ENCODE measurements at regions not wholly inside any gene's neighbourhood (a gene's known extent, or its start where the extent isn't known, plus 50 kb on each side); places are given as distances from the start of the nearest gene placed in this dataset.

DNA sequence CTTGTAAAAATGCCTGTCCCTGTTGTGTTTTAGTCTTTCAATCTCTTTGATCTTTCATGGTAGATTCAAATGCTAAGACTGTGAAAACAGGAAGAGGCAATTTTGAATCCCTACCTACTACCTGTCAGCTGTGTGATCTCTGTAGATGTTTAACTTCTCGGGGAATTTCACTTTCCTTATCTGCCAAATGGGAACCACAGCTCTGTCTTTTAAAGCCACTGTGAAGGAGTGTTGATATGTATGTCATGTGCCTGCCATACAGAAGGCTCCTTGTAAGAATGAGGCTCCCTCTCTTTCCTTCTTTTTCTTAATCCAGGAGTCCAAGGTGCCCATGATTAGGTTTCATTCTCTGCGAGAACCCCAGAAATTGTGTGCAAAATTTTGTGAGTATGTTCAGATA lies 139.6 kb upstream of the ADAMTS9 start:
- ChIA-PET CTCF (no interaction called here), POLR2A (no interaction called here)
- no peak overlapping the region for H3K4me3 Mint-ChIP-seq
- no peaks in the 10 kb centered on the region for H3K9me3 Mint-ChIP-seq
- no peaks in the 10 kb centered on the region for H3K36me3 Mint-ChIP-seq
- H3K27ac Mint-ChIP-seq: no peak overlapping the region
- intact Hi-C loops (cut with micrococcal nuclease): no loop called here
- no peaks in the 10 kb centered on the region for H3K27me3 Mint-ChIP-seq
- no peaks in the 10 kb centered on the region for H3K4me1 Mint-ChIP-seq (ENCODE audit: low read depth)
- no peak for DNase-seq

DNA sequence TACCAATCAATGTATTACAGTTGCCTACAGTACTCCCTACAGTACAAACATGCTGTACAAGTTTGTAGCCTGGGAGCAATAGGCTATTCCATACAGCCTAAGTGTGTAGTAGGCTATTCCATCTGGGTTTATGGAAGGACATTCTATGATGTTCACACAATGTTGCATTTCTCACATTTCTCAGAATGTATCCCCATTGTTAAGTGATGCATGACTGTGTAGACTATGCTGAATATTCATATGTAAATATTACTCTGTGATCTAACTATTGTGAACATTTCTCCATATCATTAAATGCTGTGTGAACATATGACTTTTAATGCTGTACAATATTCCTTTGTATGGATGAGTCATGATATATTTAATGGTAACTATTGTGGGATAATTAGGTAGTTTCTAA lies 139.2 kb upstream of the ADAMTS9 start:
- Mint-ChIP-seq H3K4me3 (no peak overlapping the region), H3K4me1 (ENCODE audit: low read depth) (no peaks in the 10 kb centered on the region), H3K27ac (no peak overlapping the region), H3K9me3 (no peaks in the 10 kb centered on the region), H3K36me3 (no peaks in the 10 kb centered on the region), H3K27me3 (no peaks in the 10 kb centered on the region)
- CTCF ChIA-PET: no interaction called here
- DNase-seq: no peak
- intact Hi-C loops (cut with micrococcal nuclease): no loop called here
- POLR2A ChIA-PET: no interaction called here

DNA sequence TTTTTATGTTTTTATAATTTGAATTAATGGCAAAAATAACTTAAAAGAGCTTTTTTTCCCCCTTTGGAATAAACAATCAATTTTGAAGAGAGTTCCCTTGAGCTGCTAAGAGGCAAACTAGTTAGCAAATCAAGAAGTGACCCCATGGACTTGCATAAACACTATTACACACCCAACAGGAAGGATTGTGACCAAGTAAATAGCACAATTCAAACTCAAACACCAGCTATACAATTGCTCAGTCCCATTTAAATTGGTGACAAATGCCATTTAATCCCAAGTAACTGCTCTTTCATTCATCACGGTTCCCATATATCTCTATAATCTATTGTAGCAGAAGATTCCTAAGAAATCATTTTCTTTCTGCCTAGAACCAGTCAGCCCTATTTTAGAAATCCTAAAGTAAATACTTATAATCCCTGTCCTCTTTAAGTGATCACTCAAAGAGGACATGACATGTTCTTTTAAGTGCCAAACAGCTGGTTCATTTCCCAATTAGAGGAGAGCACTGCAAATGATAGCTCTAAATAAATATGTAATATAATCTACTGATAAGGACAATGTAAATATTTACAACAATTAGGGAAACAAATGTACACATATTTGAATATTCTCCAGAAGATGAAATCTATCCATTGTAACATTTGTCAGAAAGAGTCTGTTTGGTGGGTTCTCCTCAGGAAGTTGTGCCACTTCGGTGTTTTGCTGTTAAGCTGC lies 137.8 kb upstream of the ADAMTS9 start:
- POLR2A ChIA-PET: no interaction called here
- H3K9me3 Mint-ChIP-seq: no peaks in the 10 kb centered on the region
- no peaks in the 10 kb centered on the region for H3K36me3 Mint-ChIP-seq
- CTCF ChIA-PET: no interaction called here
- no peak overlapping the region for H3K4me3 Mint-ChIP-seq
- intact Hi-C loops (cut with micrococcal nuclease): no loop called here
- DNase-seq: no peak
- no peaks in the 10 kb centered on the region for H3K27me3 Mint-ChIP-seq
- H3K4me1 Mint-ChIP-seq (ENCODE audit: low read depth): no peaks in the 10 kb centered on the region
- H3K27ac Mint-ChIP-seq: no peak overlapping the region

DNA sequence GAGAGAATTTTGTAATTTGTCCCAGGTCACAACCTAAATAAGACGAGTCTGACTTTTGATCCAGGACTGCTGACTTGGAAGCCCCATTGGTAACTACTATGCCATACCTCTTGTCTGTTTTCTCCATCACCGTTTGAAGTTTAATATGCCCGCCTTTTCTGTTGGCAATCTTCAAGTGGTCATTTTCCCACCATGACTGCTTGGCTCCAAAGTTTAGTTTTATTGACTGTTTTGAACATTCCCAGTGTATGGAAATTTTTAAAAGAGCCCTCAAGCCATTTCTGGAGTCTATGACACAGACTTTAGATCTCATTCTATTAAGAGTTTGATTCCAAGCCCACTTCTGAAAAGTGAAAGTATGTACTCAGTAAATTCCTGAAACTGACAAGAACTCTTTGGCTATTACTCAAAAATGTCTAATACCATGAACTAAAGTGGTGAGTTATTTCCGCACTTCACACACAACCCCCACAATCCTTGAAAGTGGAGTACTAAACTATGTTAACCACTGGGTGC lies 136.7 kb upstream of the ADAMTS9 start:
- Mint-ChIP-seq H3K27ac (no peak overlapping the region), H3K9me3 (no peaks in the 10 kb centered on the region), H3K36me3 (no peaks in the 10 kb centered on the region), H3K4me1 (ENCODE audit: low read depth) (no peaks in the 10 kb centered on the region), H3K4me3 (no peak overlapping the region), H3K27me3 (no peaks in the 10 kb centered on the region)
- POLR2A ChIA-PET: no interaction called here
- CTCF ChIA-PET: no interaction called here
- no peak for DNase-seq
- intact Hi-C loops (cut with micrococcal nuclease): no loop called here

DNA sequence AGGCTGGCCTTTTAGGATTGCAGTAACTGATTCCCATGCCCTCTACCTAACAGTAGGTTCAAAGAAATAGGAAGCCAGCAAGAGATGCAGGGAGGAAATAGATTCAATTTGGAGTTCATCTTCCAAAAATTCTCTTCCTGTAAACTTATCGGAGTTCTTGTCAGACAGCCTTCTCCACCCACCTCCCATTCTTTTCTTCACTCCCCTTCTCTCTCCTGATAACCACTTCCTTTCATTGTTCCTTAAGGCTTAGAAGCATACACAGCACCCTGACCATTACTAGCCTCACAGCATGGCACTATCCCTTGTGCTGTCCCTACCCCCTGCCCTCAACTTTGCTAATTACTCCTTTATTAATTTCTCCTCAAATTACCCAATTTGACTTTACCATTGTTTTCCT lies 130.4 kb upstream of the ADAMTS9 start:
- Mint-ChIP-seq H3K27me3 (no peaks in the 10 kb centered on the region), H3K4me3 (no peak overlapping the region), H3K27ac (no peak overlapping the region), H3K36me3 (no peaks in the 10 kb centered on the region), H3K4me1 (ENCODE audit: low read depth) (no peaks in the 10 kb centered on the region), H3K9me3 (peaks cover 4% of the 10 kb centered on the region)
- CTCF ChIA-PET: no interaction called here
- POLR2A ChIA-PET: no interaction called here
- intact Hi-C loops (cut with micrococcal nuclease): no loop called here
- no peak for DNase-seq

DNA sequence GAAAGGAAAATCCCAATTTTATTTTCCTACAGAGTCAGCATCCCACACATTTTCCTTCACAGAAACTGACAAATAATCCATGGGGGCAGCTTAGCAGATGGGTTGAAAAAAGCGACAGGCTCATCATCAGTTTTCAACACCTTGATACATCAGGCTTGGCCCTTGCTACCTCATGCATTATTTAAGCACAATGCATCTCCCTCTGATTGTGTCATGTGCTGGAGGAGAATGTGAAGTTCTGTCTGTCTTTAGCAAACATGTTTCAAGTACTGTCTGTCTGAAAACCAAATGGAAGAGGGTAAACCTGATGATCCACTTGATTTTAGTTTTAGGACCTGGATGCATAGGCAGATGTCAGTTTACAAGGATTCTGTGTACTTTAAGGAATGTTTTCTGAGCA lies 128.6 kb upstream of the ADAMTS9 start:
- CTCF ChIA-PET: no interaction called here
- POLR2A ChIA-PET: no interaction called here
- intact Hi-C loops (cut with micrococcal nuclease): no loop called here
- no peaks in the 10 kb centered on the region for H3K4me1 Mint-ChIP-seq (ENCODE audit: low read depth)
- no peak overlapping the region for H3K4me3 Mint-ChIP-seq
- no peaks in the 10 kb centered on the region for H3K36me3 Mint-ChIP-seq
- no peak overlapping the region for H3K27ac Mint-ChIP-seq
- H3K27me3 Mint-ChIP-seq: no peaks in the 10 kb centered on the region
- no peak for DNase-seq
- peaks cover 5% of the 10 kb centered on the region for H3K9me3 Mint-ChIP-seq

DNA sequence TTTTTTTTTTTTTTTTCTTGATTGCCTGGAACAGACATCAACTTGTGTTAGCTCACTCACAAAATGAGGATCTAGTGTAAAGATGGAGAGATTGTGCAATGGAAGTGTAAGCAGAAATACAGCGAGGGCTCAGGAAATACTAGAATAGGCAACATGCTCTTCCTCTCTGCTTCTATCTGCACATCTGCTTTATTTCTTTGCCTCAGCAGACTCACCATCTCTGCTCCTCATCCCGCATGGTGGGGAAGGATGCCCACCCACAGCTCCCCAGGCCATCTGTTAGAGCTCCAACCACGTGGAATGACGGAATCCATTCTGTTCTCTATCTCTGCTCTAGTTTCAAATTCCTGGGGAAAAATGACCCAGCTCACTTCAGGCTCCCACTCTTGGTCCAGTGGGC lies 128.0 kb upstream of the ADAMTS9 start:
- H3K27ac Mint-ChIP-seq: no peak overlapping the region
- DNase-seq: no peak
- no peaks in the 10 kb centered on the region for H3K36me3 Mint-ChIP-seq
- ChIA-PET CTCF (no interaction called here), POLR2A (no interaction called here)
- intact Hi-C loops (cut with micrococcal nuclease): no loop called here
- H3K9me3 Mint-ChIP-seq: peaks cover 5% of the 10 kb centered on the region
- H3K4me1 Mint-ChIP-seq (ENCODE audit: low read depth): no peaks in the 10 kb centered on the region
- no peaks in the 10 kb centered on the region for H3K27me3 Mint-ChIP-seq
- no peak overlapping the region for H3K4me3 Mint-ChIP-seq

DNA sequence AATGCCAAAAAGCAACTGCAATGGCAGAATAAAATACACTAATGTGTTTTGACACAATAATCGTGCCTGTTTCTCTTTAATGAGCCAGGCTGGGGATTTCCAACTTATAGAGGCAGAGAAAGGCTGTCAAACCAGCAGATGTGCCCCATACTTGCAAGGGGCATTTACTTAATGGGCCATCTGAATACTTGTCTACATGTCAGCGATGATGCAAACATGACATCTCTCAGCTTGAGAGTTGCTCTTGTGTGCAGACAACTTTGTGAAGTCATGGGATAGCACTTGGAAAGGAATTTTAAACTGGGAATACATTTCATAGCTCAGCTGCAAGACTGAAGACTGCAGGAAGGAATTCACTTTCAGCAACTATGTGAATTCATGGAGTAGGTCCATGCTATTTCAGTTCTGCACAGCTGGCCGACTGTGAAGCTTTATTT lies 127.4 kb upstream of the ADAMTS9 start:
- no peak for DNase-seq

DNA sequence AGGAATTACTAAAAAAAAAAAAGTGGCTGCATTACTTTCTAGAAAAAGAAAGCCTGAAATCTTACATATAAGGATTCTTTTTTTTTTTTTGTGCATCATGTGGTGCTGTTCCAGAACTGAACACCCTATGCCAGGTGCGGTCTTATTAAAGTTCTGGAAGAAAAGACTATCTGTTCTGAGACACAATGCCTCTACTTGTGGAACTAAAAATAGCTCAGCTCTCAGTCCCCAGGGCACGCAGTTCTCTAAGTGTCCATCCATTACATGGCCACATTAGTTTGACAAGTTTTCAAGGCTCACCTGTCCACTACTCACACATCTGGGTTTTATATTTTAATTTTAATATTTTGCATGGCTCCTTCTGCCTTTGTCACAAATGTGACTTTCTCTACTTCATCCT lies 126.6 kb upstream of the ADAMTS9 start:
- no peaks in the 10 kb centered on the region for H3K36me3 Mint-ChIP-seq
- no peaks in the 10 kb centered on the region for H3K4me1 Mint-ChIP-seq (ENCODE audit: low read depth)
- no peaks in the 10 kb centered on the region for H3K27me3 Mint-ChIP-seq
- CTCF ChIA-PET: no interaction called here
- H3K27ac Mint-ChIP-seq: no peak overlapping the region
- peaks cover 5% of the 10 kb centered on the region for H3K9me3 Mint-ChIP-seq
- intact Hi-C loops (cut with micrococcal nuclease): no loop called here
- no peak overlapping the region for H3K4me3 Mint-ChIP-seq
- POLR2A ChIA-PET: no interaction called here
- DNase-seq: no peak

More for the DNA sequence above, 127.4 kb upstream of the ADAMTS9 start:
- Mint-ChIP-seq H3K27me3 (no peaks in the 10 kb centered on the region), H3K4me3 (no peak overlapping the region), H3K9me3 (peaks cover 5% of the 10 kb centered on the region), H3K4me1 (ENCODE audit: low read depth) (no peaks in the 10 kb centered on the region), H3K27ac (no peak overlapping the region), H3K36me3 (no peaks in the 10 kb centered on the region)
- ChIA-PET POLR2A (no interaction called here), CTCF (no interaction called here)
- intact Hi-C loops (cut with micrococcal nuclease): no loop called here

DNA sequence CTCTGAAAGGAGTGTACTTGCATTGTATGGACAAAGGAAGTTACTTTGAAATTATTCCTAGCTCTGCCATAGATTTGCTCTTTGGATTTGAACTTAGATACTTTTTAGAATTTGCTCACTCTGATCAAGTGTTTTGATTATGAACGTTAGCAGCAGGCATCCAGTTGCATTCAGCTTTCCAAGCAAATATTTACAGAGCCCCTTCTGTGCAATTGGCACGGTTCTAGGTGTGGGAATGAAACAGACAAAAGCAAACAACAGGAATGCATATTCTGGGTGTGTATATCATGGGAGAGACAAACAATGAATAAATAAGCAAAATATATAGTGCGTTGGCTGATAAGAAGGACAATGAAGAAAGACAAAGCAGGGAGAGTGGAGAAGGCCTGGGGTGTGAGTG lies 125.5 kb upstream of the ADAMTS9 start:
- Mint-ChIP-seq H3K4me3 (no peak overlapping the region), H3K27me3 (no peaks in the 10 kb centered on the region), H3K27ac (no peak overlapping the region), H3K36me3 (no peaks in the 10 kb centered on the region), H3K4me1 (ENCODE audit: low read depth) (no peaks in the 10 kb centered on the region), H3K9me3 (peaks cover 5% of the 10 kb centered on the region)
- CTCF ChIA-PET: no interaction called here
- no peak for DNase-seq
- intact Hi-C loops (cut with micrococcal nuclease): no loop called here
- POLR2A ChIA-PET: no interaction called here

DNA sequence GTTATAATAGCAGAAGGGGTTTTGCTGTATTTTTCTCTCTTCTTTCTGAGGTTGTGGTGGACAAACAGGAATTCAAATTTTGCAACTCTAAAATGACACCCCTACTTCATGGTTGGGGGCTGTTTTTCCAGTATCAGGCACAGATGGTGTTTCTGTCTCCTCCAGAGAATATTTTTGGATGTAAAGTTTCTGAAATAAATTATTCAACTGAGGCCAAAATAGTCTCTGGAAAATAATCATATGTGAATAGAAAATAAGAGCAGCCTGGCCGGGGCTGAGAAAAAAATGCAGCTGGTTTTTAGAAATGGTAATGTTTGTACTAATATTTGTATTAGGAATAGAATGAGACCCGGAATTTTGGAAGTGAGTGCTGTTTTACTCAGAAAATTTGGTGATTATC lies 121.3 kb upstream of the ADAMTS9 start:
- DNase-seq: no peak
- H3K27me3 Mint-ChIP-seq: no peaks in the 10 kb centered on the region
- POLR2A ChIA-PET: no interaction called here
- CTCF ChIA-PET: no interaction called here
- H3K4me1 Mint-ChIP-seq (ENCODE audit: low read depth): no peaks in the 10 kb centered on the region
- H3K27ac Mint-ChIP-seq: no peak overlapping the region
- intact Hi-C loops (cut with micrococcal nuclease): no loop called here
- no peak overlapping the region for H3K4me3 Mint-ChIP-seq
- no peaks in the 10 kb centered on the region for H3K36me3 Mint-ChIP-seq
- H3K9me3 Mint-ChIP-seq: peaks cover 5% of the 10 kb centered on the region

DNA sequence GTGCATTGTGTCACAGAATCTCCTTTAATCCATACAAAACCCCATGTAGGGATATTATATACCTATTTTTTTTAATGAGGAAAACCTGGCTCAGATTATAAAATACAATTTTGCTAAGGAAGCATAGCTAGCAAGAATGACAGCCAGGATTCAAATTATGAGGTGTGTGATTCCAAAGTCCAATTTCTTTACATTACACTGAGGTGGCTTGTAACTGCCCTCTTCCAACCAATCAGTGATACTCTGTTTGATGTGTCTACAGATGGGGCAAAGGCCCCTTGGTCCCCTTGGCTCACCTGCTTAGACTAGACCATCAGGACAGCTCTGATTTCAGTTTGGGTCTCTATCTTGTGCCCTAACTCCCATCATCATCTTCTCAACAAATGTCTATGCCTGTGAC lies 120.3 kb upstream of the ADAMTS9 start:
- Mint-ChIP-seq H3K4me3 (no peak overlapping the region), H3K9me3 (no peaks in the 10 kb centered on the region), H3K4me1 (ENCODE audit: low read depth) (no peaks in the 10 kb centered on the region), H3K27me3 (no peaks in the 10 kb centered on the region), H3K27ac (no peak overlapping the region), H3K36me3 (no peaks in the 10 kb centered on the region)
- ChIA-PET CTCF (no interaction called here), POLR2A (no interaction called here)
- intact Hi-C loops (cut with micrococcal nuclease): no loop called here
- no peak for DNase-seq

DNA sequence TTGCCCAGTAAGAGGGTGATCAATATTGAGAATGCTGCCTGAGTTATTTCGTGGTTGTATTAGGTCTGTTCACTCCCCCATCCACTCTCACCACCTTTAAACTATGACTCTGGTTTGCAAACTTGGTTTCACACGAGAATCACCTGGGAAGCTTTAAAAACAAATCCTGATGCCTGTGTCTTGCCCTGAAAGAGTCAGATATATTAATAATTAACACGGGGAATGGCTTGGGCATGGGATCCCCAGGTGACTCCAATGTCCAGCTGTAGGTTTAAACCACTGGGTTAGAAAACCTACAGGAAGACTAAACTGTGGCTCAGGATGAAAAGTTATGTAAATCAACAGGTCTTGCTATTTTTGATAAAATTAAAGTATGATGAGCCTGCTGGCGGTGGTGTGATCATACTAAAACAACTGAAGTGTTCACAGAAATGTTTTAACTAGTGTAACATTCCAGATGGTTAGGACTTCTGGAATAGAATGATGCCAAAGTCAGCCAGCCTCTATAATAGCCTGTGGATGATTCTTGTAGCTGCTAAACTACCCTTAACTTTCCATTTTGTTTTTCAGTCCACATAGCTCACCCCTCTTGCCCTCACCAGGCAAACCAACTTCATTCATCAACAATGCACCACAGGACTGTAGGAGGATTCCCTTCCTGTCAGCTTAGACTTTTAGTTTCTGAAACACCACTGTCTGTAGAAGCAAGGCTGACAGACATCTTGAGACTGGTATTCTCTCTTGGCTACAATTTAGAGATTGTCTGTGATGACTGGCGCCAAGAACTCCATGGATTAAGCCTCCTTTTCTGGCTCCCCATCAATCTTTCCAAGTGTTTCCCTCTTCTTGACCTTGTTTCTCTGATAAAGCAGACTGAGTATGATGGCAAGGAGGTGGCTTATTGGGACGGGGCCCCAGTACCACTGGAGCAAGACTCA lies 119.1 kb upstream of the ADAMTS9 start:
- ChIA-PET POLR2A (no interaction called here), CTCF (no interaction called here)
- Mint-ChIP-seq H3K4me3 (no peak overlapping the region), H3K9me3 (no peaks in the 10 kb centered on the region), H3K27ac (no peak overlapping the region), H3K4me1 (ENCODE audit: low read depth) (no peaks in the 10 kb centered on the region), H3K27me3 (no peaks in the 10 kb centered on the region), H3K36me3 (no peaks in the 10 kb centered on the region)
- intact Hi-C loops (cut with micrococcal nuclease): no loop called here
- no peak for DNase-seq

All from activated CD4-positive, alpha-beta memory T cell treated with anti-CD3 and anti-CD28 coated beads for 36 hours (primary cell).